Panc1 (cell line): ENCODE measurements at regions not wholly inside any gene's neighbourhood (a gene's known extent, or its start where the extent isn't known, plus 50 kb on each side); places are given as distances from the start of the nearest gene placed in this dataset.

Source experiments
- ATAC-seq: fragments of 200-7000 bp; cut with Tn5 transposase; 2 replicates; pipeline ENCODE4 v1.9.1; 2020; ENCODE audit warnings: mild to moderate bottlenecking, moderate library complexity
- BruUV-seq: library from RNA; stranded (reverse); fragments of 400-500 nt; replicated peaks from 2 replicates; lab custom pipeline; 2021; lab: Mats Ljungman, UMichigan
- CTCF ChIA-PET: fragments of 300-600 bp; sonication (Branson Sonifier 250); formaldehyde crosslinking; loops from one replicate; lab custom pipeline; 2022; ENCODE audit warnings: antibody characterized with exemption; lab: Charles Lee
- POLR2A ChIA-PET: fragments of 300-600 bp; sonication (Branson Sonifier 250); formaldehyde crosslinking; loops from one replicate; lab custom pipeline; 2022; ENCODE audit warnings: antibody characterized with exemption; lab: Charles Lee
- DNase-seq: peaks from one replicate; pipeline ENCODE4 v3.0.0-alpha.2; 2010; ENCODE audit warnings: low read depth, low spot score
- H3K27ac ChIP-seq: 2 replicates; pipeline ENCODE4 v1.5.1; 2011; ENCODE audit warnings: mild to moderate bottlenecking, low read length, inconsistent platforms
- H3K27me3 ChIP-seq: fragments of 200-500 bp; sonication (Bioruptor generic); 2 replicates; pipeline ENCODE4 v1.6.0; 2014; ENCODE audit warnings: low read length, inconsistent platforms; ENCODE audit not compliant: control insufficient read depth, insufficient read depth
- H3K36me3 ChIP-seq: fragments of 200-500 bp; sonication (Bioruptor generic); 2 replicates; pipeline ENCODE4 v1.5.1; 2014; ENCODE audit warnings: inconsistent platforms, mild to moderate bottlenecking, low read length, moderate library complexity; ENCODE audit not compliant: control insufficient read depth, insufficient read depth
- H3K4me1 ChIP-seq: 2 replicates; pipeline ENCODE4 v1.5.1; 2011; ENCODE audit warnings: inconsistent platforms, mild to moderate bottlenecking, low read length, moderate library complexity; ENCODE audit not compliant: control insufficient read depth, insufficient read depth
- H3K4me3 ChIP-seq, 2 experiments: 2 replicates each; pipeline ENCODE4 v1.5.1; 2011 to 2012; ENCODE audit warnings: low read depth in 2 of 2, low read length in 2 of 2, mild to moderate bottlenecking in 2 of 2, inconsistent platforms in 1 of 2, moderate library complexity in 1 of 2
- H3K9me3 ChIP-seq: fragments of 200-500 bp; sonication (Bioruptor generic); 2 replicates; pipeline ENCODE4 v1.5.1; 2014; ENCODE audit warnings: low read depth, mild to moderate bottlenecking, inconsistent platforms, low read length, moderate library complexity; ENCODE audit not compliant: control insufficient read depth, insufficient read depth
- REST ChIP-seq, 2 experiments: IDR thresholded peaks; 2 replicates each; pipeline ENCODE4 v1.6.1; 2011 to 2012; ENCODE audit warnings: low read depth in 2 of 2, control low read depth in 1 of 2, low read length in 1 of 2, mild to moderate bottlenecking in 1 of 2, moderate library complexity in 1 of 2; ENCODE audit not compliant: insufficient read depth in 1 of 2
- SIN3A ChIP-seq: IDR thresholded peaks from 2 replicates; pipeline ENCODE4 v1.6.1; 2012; ENCODE audit warnings: low read depth, mild to moderate bottlenecking, low read length, moderate library complexity, borderline replicate concordance; ENCODE audit not compliant: insufficient read depth
- TCF7L2 ChIP-seq: IDR thresholded peaks from 2 replicates; pipeline ENCODE4 v1.6.1; 2011; ENCODE audit warnings: mild to moderate bottlenecking, low read depth, low read length, inconsistent platforms
- in situ Hi-C: cut with HindIII; loops from 2 replicates; pipeline ENCODE4 v1.10.0; 2016; ENCODE audit warnings: low sequenced_read_pairs, low pct_unique_long_range_greater_than_20kb
- intact Hi-C: fragments of 100-400 bp; cut with micrococcal nuclease; formaldehyde crosslinking; loops from one replicate; pipeline ENCODE4 v1.10.0; 2022; ENCODE audit not compliant: unreplicated experiment
- TF ChIP-seq, protein P1 (sequence below): fragments of 450-650 bp; IDR thresholded peaks from 2 replicates; pipeline ENCODE4 v1.5.1; 2017; ENCODE audit warnings: mild to moderate bottlenecking

- H3K4me3 ChIP-seq, result no peak overlapping the region
These were observed 164.5 kb upstream of the AHR start for GRCh38 chr7:17133977-17134376.

DNA sequence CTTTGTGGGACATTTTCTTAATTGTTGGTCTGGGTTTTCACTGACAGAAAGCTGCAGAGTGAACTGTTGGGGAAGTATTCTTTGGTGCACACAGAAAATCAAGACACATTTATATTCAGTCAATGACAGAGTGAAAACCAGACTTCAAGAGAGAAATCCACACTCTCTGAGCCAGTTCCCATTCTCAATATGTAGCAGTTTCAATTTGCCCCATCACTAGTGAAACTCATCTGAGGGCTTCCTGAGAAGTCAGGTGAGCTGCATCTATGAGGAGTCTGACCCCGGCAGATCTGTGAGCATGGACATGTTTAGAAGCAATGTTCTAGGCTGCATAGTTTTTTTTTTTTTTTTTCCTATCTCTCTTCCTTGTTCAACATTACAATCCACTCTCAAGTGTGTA, 163.7 kb upstream of the AHR start:
- peaks cover 6% of the 10 kb centered on the region; the same call in 1 of the 2 replicates for H3K4me1 ChIP-seq
- intact Hi-C loops (no loop called here), in situ Hi-C loops (no loop called here)
- TF ChIP-seq TCF7L2, result no peak
- no peak for TF ChIP-seq REST (IDR thresholded peaks at IDR 0.05; ENCODE audit: insufficient read depth in 1 of 2, low read depth in 2 of 2, low read length in 1 of 2)
- TF ChIP-seq SIN3A, result no peak
- TF ChIP-seq, protein P1, sequence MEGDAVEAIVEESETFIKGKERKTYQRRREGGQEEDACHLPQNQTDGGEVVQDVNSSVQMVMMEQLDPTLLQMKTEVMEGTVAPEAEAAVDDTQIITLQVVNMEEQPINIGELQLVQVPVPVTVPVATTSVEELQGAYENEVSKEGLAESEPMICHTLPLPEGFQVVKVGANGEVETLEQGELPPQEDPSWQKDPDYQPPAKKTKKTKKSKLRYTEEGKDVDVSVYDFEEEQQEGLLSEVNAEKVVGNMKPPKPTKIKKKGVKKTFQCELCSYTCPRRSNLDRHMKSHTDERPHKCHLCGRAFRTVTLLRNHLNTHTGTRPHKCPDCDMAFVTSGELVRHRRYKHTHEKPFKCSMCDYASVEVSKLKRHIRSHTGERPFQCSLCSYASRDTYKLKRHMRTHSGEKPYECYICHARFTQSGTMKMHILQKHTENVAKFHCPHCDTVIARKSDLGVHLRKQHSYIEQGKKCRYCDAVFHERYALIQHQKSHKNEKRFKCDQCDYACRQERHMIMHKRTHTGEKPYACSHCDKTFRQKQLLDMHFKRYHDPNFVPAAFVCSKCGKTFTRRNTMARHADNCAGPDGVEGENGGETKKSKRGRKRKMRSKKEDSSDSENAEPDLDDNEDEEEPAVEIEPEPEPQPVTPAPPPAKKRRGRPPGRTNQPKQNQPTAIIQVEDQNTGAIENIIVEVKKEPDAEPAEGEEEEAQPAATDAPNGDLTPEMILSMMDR, result no peak
- BruUV-seq, result no TSS peak
- no peak overlapping the region for H3K27ac ChIP-seq
- H3K9me3 ChIP-seq, result no peaks in the 10 kb centered on the region
- DNase-seq, result no peak
- H3K27me3 ChIP-seq, result no peaks in the 10 kb centered on the region
- ATAC-seq, result no peak
- H3K36me3 ChIP-seq, result no peaks in the 10 kb centered on the region
- no peak overlapping the region for H3K4me3 ChIP-seq
- POLR2A ChIA-PET, result no interaction called here
- CTCF ChIA-PET, result no interaction called here

More at GRCh38 chr7:17133977-17134376, 164.5 kb upstream of the AHR start:
- BruUV-seq, result no TSS peak
- in situ Hi-C loops, result no loop called here
- no peaks in the 10 kb centered on the region for H3K27me3 ChIP-seq
- H3K4me1 ChIP-seq, result peaks cover 5% of the 10 kb centered on the region; the same call in 1 of the 2 replicates
- intact Hi-C loops, result no loop called here
- POLR2A ChIA-PET, result no interaction called here
- no peaks in the 10 kb centered on the region for H3K36me3 ChIP-seq
- ATAC-seq, result no peak
- DNase-seq, result no peak
- no peak for TF ChIP-seq REST (IDR thresholded peaks at IDR 0.05; ENCODE audit: insufficient read depth in 1 of 2, low read depth in 2 of 2, low read length in 1 of 2)
- no peak for TF ChIP-seq TCF7L2
- no peaks in the 10 kb centered on the region for H3K9me3 ChIP-seq
- CTCF ChIA-PET, result no interaction called here
- H3K27ac ChIP-seq, result no peak overlapping the region
